ENCODE measurements at regions not wholly inside any gene's neighbourhood (a gene's known extent, or its start where the extent isn't known, plus 50 kb on each side); places are given as distances from the start of the nearest gene placed in this dataset.

DNA sequence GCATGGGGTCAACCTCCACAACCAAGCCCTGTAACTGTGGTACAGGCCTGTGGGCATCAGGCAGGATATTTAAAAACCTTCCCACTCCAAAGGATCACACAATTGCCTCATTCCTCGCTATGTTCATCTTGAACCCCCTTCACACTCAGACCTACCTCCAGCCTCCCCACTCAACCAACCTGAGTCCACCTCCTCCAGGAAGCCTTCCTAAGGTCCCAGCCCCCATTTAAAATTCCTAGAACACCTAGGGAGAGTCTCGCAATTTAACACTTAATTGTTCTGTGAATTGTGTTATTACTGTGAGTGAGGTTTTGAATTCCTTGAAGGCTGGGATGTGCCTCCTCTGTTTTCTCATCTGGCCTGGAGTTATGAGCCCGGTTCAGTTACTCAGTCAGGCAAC lies 93.1 kb upstream of the SMNDC1 start:
- TF ChIP-seq POLR2A (IDR thresholded peaks at IDR 0.05; ENCODE audit: low read length): no peak
- no peak for TF ChIP-seq GATA1 (IDR thresholded peaks at IDR 0.05; ENCODE audit: low read depth, low read length)
- DNase-seq: no peak

DNA sequence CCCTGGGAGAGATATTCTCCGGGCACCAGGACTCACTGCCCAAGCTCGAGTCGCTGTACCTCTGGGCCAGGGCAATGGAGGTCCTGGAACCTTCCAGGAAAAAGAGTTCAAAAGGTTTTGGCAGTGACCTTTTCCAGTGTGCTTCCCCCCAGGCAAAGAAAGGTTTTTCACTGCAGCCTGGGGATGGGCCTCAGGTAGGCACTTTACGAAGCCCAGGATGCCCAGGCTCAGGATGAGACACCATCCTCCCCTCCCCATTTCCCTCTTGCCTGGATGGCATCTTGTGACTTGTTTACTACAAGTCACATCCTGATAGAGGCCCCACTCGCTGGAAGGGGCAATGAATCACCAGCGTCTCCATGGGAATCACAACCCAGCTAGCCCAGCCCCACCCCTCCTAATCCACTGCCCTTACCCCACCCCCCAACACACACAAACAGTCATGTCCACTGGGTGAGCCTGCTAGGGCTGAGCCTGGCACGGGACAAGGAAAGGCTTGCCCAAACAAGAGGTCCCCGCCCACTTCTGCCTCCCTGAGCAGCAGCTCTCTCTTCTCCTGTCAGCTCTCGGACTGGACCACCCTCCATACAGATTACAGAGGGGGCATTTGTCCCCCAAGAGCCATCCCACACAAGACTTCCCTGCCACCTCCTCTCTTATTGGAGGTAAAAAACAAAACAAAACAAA lies 93.8 kb upstream of the SMNDC1 start:
- peak; percentile 15 to 71 for DNase-seq
- no peak for TF ChIP-seq POLR2A (IDR thresholded peaks at IDR 0.05; ENCODE audit: low read length)
- no peak for TF ChIP-seq GATA1 (IDR thresholded peaks at IDR 0.05; ENCODE audit: low read depth, low read length)

DNA sequence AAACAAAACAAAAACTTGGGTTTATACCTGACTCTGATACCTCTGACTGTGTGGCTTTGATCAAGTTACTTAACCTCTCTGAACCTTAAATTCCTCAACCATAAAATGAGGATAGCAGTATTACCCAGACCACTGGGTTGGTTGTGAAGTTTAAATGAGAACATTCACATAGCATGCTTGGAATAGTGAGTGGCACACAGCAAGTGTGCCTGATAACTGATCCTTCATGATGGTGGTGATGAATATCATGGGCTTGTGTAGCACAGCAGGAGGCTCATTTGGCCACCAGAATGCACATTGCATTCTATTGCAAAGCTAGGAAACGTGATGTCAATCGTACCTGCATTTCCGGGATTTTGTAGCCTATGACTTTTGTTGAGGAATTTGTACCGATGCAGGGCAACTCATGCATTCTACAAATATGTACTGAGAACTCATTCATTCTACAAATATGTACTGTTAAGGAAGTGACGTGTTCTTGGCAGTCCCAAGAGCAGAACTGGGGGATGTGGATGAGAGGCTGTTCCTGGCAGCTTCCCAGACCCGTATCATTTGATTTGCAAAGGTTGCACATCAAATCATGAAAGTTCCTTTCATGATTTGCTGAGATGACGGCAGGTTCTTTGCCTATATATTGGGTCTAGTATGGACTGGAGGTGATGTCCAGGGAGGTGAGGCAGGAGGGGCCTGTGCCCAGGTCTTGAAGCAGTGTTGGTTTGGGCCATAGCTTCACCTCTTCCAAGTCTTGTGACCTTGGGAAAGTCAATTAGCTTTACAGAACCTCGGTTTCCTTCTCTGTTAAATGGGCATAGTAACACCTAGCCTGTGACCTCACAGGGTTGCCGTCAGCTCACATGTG lies 94.6 kb upstream of the SMNDC1 start:
- TF ChIP-seq GATA1 (IDR thresholded peaks at IDR 0.05; ENCODE audit: low read depth, low read length) (no peak), POLR2A (IDR thresholded peaks at IDR 0.05; ENCODE audit: low read length) (no peak)
- DNase-seq: no peak

DNA sequence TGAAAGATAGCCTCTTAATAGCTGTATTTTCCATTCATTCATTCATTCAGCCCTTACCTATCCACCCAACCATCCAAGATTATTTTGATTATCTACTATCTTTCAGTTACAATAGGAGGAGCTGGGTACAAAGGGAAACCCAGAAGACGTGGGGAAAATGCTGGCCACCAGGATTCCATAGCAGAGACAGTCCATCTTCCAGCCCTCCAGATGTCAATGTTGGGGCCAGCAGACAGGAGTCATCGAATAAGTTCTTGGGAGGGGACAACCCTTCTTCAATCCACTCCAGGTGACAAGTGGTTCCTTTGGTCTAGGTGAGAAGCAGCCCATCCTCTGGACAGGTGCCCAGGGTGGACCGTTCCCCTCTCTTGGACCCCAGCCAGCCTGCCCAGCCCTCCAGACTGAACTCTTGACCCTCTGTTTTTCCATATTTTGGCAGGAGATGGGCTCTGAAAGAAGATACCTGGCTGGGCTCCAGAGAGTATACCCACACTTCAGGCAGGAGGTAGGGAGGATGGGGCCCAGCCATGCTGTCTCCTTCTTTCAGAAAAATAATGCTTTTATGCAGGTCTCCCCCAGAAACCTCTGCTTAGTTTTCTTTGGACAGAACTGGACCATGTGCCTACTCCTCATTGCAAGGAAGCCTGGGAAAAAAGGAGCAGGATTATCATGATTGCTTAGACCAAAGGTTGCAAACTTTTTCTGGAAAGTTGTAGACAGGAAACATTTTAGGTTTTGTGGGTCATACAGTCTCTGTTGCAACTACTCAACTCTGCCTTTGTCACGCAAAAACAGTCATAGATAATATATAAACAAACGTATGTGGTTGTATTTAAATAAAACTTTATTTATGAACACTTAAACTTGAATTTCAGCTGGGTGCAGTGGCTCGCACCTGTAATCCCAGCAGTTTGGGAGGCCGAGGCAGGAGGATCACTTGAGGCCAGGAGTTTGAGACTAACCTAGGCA lies 95.5 kb upstream of the SMNDC1 start:
- no peak for DNase-seq
- TF ChIP-seq GATA1 (IDR thresholded peaks at IDR 0.05; ENCODE audit: low read depth, low read length): no peak
- TF ChIP-seq POLR2A (IDR thresholded peaks at IDR 0.05; ENCODE audit: low read length): no peak

DNA sequence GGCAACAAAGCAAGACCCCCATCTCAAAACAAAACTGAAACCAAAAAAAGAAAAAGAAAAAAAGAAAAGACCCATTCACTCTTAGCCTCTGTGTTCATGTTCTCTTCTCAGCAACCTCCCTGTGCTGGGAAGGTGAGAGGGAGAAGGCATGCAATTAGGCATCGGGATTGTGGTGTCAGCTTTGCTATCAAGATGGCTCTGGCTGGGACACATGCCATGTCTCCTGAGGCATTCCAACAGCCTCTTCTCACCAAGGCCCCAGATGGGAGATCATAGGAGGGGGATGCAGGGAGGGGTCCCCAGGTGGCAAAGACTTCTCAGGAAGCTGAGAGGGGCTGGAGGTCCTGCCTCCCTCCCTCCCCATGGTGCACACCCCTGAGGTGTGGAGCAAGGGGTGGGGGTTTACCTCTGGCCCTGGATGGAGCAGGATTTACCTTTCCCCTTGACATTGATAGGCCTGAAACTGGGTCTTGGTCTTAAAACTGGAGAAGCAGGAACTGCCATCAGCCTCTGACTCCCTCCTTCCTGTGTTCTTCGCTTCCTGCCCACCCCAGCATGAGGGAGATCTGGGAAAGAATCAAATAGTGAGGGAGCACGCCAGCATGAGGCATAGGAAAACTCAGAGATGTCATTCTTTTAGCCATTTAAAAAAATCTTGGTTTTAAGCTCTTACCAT lies 96.2 kb upstream of the DUSP5 start:
- TF ChIP-seq POLR2A (IDR thresholded peaks at IDR 0.05; ENCODE audit: low read length) (no peak), GATA1 (IDR thresholded peaks at IDR 0.05; ENCODE audit: low read depth, low read length) (no peak)
- no peak for DNase-seq

DNA sequence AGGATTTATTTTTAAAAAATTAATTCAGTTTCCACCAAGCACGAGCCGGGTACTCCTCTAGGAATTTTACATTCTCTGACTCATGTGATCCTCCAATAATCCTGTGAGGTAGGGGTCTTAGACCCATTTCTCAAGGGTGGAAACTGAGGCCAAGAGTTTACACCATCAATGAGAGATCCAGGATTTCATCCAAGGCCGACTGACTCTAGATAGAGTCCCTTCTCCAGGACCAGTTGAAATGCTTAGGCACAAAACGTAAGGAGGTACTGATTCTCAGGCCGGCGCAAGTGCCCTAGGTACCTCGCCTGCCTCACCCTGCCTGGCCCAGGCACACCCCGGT lies 95.7 kb upstream of the DUSP5 start:
- TF ChIP-seq GATA1 (IDR thresholded peaks at IDR 0.05; ENCODE audit: low read depth, low read length) (no peak), POLR2A (IDR thresholded peaks at IDR 0.05; ENCODE audit: low read length) (no peak)
- no peak for DNase-seq

DNA sequence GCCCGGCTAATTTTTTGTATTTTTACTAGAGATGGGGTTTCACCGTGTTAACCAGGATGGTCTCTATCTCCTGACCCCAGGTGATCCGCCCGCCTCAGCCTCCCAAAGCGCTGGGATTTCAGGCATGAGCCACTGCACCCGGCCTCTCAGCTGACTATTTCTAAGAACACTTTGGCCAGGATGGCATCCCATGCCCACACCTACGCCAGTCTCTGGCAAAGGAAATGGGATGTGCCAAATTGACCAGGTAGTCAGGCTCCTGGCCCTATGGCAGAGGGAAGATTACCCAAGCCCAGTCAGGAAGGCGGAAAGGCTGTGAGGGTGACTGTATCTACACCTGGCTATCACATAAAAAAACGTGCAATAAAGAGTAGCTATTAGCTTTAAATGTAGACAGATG lies 94.1 kb upstream of the DUSP5 start:
- no peak for TF ChIP-seq POLR2A (IDR thresholded peaks at IDR 0.05; ENCODE audit: low read length)
- TF ChIP-seq GATA1 (IDR thresholded peaks at IDR 0.05; ENCODE audit: low read depth, low read length): no peak
- DNase-seq: no peak

DNA sequence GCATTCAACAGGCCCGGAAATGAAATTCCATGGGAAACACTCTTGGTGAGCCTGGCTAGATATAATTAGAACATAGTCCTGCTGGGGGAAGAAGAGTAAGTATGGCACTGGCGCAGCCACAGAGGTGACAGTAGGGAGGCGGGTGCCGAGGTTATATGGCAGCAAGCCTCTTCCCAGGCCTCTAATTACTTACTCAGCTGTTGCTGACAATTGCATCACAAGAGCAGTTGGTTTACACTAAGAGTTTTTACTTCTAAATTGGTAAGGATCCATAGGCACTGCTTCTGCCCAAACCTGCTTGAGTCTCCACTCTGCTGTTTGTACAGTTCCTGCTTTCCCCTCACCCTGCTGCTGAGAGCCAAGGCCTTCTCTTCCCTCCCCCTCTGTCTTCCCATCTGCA lies 93.3 kb upstream of the DUSP5 start:
- peak in 1 of 2 experiments; percentile 23 for DNase-seq
- no peak for TF ChIP-seq POLR2A (IDR thresholded peaks at IDR 0.05; ENCODE audit: low read length)
- no peak for TF ChIP-seq GATA1 (IDR thresholded peaks at IDR 0.05; ENCODE audit: low read depth, low read length)

DNA sequence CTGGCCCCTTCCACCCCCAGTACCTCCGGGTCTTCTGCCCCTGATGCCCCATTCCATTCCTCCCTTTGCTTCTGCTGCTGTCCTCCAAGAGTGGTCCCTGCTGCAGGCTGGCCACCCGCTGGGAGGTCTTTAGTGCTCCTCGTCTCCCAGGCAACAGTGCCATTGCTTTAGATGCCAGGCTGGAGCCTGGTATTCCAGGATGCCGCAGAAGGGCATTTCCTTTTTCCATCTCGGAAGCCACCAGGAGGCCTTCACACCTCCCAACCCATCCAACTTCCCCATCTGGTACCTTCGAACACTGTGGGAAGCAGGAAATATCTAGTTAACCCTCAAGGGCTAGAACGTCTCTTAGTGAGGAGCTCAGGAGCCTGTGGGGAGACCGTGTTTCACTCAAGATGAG lies 92.9 kb upstream of the DUSP5 start:
- DNase-seq: no peak
- TF ChIP-seq POLR2A (IDR thresholded peaks at IDR 0.05; ENCODE audit: low read length) (no peak), GATA1 (IDR thresholded peaks at IDR 0.05; ENCODE audit: low read depth, low read length) (no peak)

DNA sequence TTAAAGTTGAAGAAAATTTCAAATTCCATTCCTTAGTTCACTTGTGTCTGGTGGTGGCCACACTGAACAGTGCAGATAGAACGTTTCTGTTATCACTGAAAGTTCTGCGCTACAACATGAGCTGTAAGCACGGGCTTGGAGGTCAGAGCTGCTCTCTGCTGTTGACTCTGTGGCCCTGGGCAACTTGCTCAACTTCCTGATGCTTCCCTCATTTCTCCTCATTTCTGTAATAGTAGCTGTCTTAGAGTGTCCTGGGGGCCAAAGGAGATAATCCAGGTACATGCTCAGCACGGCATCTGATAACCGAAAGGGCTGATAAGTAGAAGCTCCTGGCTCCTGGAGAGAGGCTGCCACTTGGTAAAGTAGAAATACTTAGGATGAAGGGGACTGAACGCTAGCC lies 92.3 kb upstream of the DUSP5 start:
- TF ChIP-seq GATA1 (IDR thresholded peaks at IDR 0.05; ENCODE audit: low read depth, low read length): no peak
- no peak for TF ChIP-seq POLR2A (IDR thresholded peaks at IDR 0.05; ENCODE audit: low read length)
- no peak for DNase-seq

DNA sequence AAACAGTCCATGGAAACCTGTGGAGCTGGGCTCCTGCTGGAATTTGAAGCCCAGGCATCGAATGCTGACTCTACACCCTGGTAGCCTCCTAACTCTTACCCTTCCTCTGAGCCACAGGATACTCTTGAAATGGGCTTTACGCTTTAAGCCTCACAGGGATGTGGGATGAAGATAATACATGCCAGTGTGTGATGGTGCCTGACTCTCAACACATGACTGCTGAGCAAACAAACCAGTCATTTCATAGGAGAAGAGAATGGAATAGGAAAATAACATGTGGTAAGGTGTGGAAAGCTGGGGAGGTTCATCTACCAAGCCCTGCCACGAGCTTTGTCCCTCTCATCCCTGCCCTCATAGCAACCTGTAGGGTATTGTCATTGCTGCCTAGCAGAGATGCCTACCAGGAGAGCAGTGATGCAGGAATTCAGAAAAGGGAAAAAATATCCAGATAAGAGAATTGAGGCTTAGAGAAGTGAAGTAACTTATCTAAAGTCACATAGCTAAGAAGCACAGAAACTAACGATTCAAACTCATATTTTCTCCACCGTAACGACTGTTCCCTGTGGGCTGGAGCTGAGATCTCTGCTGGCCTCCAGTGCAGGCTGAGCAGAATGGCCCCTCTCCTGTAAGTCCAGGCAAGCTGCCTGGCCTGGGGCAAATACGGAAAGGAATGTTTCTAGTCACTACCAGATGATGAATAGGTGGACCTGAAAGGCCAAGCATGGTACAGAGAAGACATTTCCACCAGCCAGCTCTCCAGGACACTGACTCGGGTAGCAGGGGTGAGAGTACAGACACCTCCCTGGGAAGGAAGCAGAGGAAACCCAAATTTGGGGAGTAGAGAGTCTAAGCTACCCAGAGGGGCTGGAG lies 90.2 kb upstream of the DUSP5 start:
- no peak for DNase-seq
- TF ChIP-seq POLR2A (IDR thresholded peaks at IDR 0.05; ENCODE audit: low read length) (no peak), GATA1 (IDR thresholded peaks at IDR 0.05; ENCODE audit: low read depth, low read length) (no peak)

DNA sequence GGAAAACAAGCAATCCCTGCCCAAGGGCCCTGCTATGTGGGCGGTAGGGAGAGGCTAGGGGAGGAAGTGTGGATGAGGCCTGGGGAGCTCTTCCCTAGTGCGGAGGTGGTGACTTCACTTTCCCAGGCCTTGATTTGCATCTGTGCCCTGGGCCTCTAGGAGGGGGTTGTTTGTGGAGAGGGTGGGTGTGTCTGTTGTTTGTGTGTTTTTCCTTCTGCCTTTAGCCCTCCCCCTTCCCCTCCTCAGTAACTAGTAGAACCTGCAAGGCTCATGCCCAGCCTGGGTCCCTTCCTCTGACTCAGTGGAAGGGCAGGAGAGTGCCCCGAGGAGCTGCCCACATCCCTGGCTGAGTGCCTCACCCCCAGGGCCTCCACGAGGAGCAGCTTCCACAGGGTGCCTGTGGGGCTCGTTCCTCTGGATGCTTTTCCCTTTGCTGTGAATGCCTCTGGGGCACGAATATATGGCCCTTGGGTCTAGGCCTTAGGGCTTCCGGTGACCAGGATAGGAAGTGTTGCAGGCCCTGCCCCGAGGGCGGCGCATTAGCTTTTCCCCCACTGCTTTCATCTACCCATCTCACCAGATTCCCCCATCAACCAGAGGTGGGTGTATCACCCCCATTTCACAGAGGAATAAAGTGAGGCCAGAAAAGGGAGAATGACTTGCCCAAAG lies 89.4 kb upstream of the DUSP5 start:
- TF ChIP-seq POLR2A (IDR thresholded peaks at IDR 0.05; ENCODE audit: low read length): no peak
- no peak for TF ChIP-seq GATA1 (IDR thresholded peaks at IDR 0.05; ENCODE audit: low read depth, low read length)
- no peak for DNase-seq

Data from erythroblast (primary cell).